A673 (cell line): ENCODE measurements at regions not wholly inside any gene's neighbourhood (a gene's known extent, or its start where the extent isn't known, plus 50 kb on each side); places are given as distances from the start of the nearest gene placed in this dataset.

ENCODE experiments used
- BruUV-seq: library from RNA; stranded (reverse); fragments of 400-500 nt; replicated peaks from 2 replicates; lab custom pipeline; 2021; lab: Mats Ljungman, UMichigan
- CTCF ChIA-PET: fragments of 300-600 bp; sonication (Branson Sonifier 250); formaldehyde crosslinking; loops from one replicate; lab custom pipeline; 2022; ENCODE audit warnings: antibody characterized with exemption; lab: Charles Lee
- POLR2A ChIA-PET: fragments of 300-600 bp; sonication (Branson Sonifier 250); formaldehyde crosslinking; loops from one replicate; lab custom pipeline; 2022; ENCODE audit warnings: antibody characterized with exemption; ENCODE audit not compliant: low non-redundant PET; lab: Charles Lee
- DNase-seq: peaks from one replicate; pipeline ENCODE4 v3.0.0-alpha.2; 2015; ENCODE audit warnings: low spot score
- H3K27ac ChIP-seq: fragments of 200-600 bp; sonication (generic); 2 replicates; pipeline ENCODE4 v1.5.1; 2016; ENCODE audit warnings: mixed run types, low read depth, mild to moderate bottlenecking, mixed read lengths, antibody characterized with exemption, low read length; ENCODE audit not compliant: poor library complexity, severe bottlenecking
- H3K27me3 ChIP-seq: fragments of 200-600 bp; sonication (generic); replicated peaks from 2 replicates; pipeline ENCODE4 v1.6.1; 2017; ENCODE audit warnings: mixed run types, low read depth, mild to moderate bottlenecking, mixed read lengths, antibody characterized with exemption, low read length; ENCODE audit not compliant: insufficient read depth, poor library complexity
- H3K36me3 ChIP-seq: fragments of 200-600 bp; sonication (generic); 2 replicates; pipeline ENCODE4 v1.6.1; 2016; ENCODE audit warnings: mixed run types, mild to moderate bottlenecking, mixed read lengths, antibody characterized with exemption, low read length; ENCODE audit not compliant: insufficient read depth, poor library complexity, severe bottlenecking
- H3K4me1 ChIP-seq: fragments of 200-600 bp; sonication (generic); 2 replicates; pipeline ENCODE4 v1.6.1; 2017; ENCODE audit warnings: mixed run types, mild to moderate bottlenecking, mixed read lengths, antibody characterized with exemption, low read length; ENCODE audit not compliant: insufficient read depth, poor library complexity, severe bottlenecking
- H3K4me3 ChIP-seq: fragments of 200-600 bp; sonication (generic); 2 replicates; pipeline ENCODE4 v1.5.1; 2016; ENCODE audit warnings: low read depth, mixed run types, mild to moderate bottlenecking, mixed read lengths, low read length; ENCODE audit not compliant: poor library complexity, severe bottlenecking
- H3K9me3 ChIP-seq: fragments of 200-600 bp; sonication (generic); 2 replicates; pipeline ENCODE4 v1.6.1; 2016; ENCODE audit warnings: mixed run types, low read depth, mild to moderate bottlenecking, mixed read lengths, antibody characterized with exemption, low read length; ENCODE audit not compliant: poor library complexity, severe bottlenecking
- CTCF ChIP-seq: fragments of 300-800, 200-600 bp; sonication (generic); conservative IDR thresholded peaks from 2 replicates; pipeline ENCODE4 v1.5.1; 2017; ENCODE audit warnings: low read depth, mild to moderate bottlenecking, antibody characterized with exemption, low read length, moderate library complexity, mixed read lengths
- EZH2 ChIP-seq: fragments of 200-600 bp; sonication (generic); IDR thresholded peaks from 2 replicates; pipeline ENCODE4 v1.6.1; 2017; ENCODE audit warnings: borderline replicate concordance, low read depth, mild to moderate bottlenecking, mixed read lengths, antibody characterized with exemption, low read length; ENCODE audit not compliant: poor library complexity, severe bottlenecking
- intact Hi-C: fragments of 100-400 bp; cut with micrococcal nuclease; formaldehyde crosslinking; loops from one replicate; pipeline ENCODE4 v1.10.0; 2022; ENCODE audit not compliant: unreplicated experiment

DNA sequence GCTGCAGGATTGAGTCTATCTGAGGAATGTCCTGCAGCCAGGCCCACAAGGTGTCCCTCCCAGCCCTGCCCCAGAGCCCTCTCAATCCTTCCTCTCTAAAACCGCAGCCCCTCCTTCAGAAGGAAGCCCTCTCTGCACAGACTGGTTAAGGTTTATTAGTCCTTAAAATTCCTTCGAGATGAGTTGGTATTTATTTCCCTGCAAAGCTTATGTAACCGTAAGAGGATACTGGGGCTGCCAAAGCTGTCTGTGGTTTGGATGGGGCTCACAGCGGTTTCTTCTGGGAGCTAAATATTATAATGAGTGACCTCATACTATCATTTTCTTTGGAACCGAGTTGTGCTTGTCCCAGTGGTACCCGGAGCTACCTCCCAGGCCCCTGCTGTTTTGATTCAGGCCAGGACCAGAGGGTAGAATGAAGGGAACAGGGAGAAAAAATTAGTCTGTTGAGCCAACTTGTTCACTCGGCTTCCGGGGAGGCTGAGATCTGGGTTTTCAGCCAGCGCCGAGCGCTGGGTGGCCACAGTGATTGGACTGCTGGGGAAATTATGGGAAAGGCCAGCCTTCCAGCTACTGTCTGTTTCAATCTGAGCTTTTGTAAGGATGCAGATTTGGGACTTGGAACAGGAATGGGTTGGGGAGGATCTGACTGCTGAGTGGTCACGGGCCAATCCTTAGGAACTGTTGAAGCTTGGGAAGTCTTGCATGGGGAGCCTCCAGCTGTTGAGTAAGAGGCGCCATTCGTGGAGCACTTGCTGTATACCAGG is 107.5 kb downstream of the NDFIP1 start:
- BruUV-seq = no TSS peak
- POLR2A ChIA-PET = no interaction called here
- intact Hi-C loops = no loop called here

GRCh38 chr5:142213077-142213476 is 104.5 kb downstream of the NDFIP1 start:
- H3K4me1 ChIP-seq = peaks cover 10% of the 10 kb centered on the region
- no peak overlapping the region for H3K27ac ChIP-seq
- H3K9me3 ChIP-seq = no peaks in the 10 kb centered on the region
- CTCF ChIA-PET = no interaction called here
- no peak for DNase-seq
- H3K4me3 ChIP-seq = no peak overlapping the region
- TF ChIP-seq EZH2 (no peak), CTCF (no peak)
- no peaks in the 10 kb centered on the region for H3K36me3 ChIP-seq
- POLR2A ChIA-PET = no interaction called here
- no TSS peak for BruUV-seq
- no peaks in the 10 kb centered on the region for H3K27me3 ChIP-seq
- intact Hi-C loops = no loop called here

More for the DNA sequence above, 107.5 kb downstream of the NDFIP1 start:
- H3K9me3 ChIP-seq = no peaks in the 10 kb centered on the region
- DNase-seq = peak; percentile 87
- TF ChIP-seq EZH2 (no peak), CTCF (no peak)
- CTCF ChIA-PET = no interaction called here
- peaks cover 13% of the 10 kb centered on the region for H3K4me1 ChIP-seq
- no peak overlapping the region for H3K4me3 ChIP-seq
- no peaks in the 10 kb centered on the region for H3K27me3 ChIP-seq
- no peak overlapping the region for H3K27ac ChIP-seq
- H3K36me3 ChIP-seq = no peaks in the 10 kb centered on the region

DNA sequence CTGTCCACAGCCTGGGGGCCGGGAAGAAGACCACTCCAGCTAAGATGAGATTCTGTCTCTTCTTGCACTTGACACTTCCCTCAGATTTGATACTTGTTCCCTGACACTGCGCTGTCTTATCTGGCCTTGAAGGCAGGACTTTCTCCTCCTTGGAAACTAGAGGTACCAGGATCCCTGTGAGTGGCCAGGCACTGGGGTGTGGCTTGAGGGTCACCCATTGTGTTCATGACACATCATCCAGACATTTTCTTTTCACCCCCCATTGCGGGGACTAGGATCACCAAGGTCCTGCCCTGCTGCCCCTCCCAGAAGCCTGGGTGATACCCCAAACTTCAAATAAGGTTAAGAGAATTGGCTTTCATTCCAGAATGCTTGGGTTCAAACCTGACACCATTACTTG is 103.3 kb downstream of the NDFIP1 start:
- CTCF ChIA-PET = no interaction called here
- Histone ChIP-seq H3K4me1 (peaks cover 10% of the 10 kb centered on the region), H3K36me3 (no peaks in the 10 kb centered on the region), H3K27me3 (no peaks in the 10 kb centered on the region), H3K4me3 (no peak overlapping the region), H3K9me3 (no peaks in the 10 kb centered on the region), H3K27ac (no peak overlapping the region)
- BruUV-seq = no TSS peak
- DNase-seq = no peak
- intact Hi-C loops = no loop called here
- TF ChIP-seq EZH2 (no peak), CTCF (no peak)
- POLR2A ChIA-PET = no interaction called here
